ENCODE measurements at regions not wholly inside any gene's neighbourhood (a gene's known extent, or its start where the extent isn't known, plus 50 kb on each side); places are given as distances from the start of the nearest gene placed in this dataset.

GRCh38 chr21:41668051-41668541, 98.8 kb downstream of the RIPK4 start:
- Histone ChIP-seq H3K79me2 (ENCODE audit: low read length) (no peaks in the 10 kb centered on the region), H2AFZ (ENCODE audit: low read depth, low read length) (no peak overlapping the region), H3K9me3 (ENCODE audit: insufficient read depth, low read length) (no peaks in the 10 kb centered on the region), H3K27ac (ENCODE audit: low read length) (no peak overlapping the region), H3K36me3 (replicated peaks; ENCODE audit: low read depth, low read length) (no peaks in the 10 kb centered on the region), H3K27me3 (ENCODE audit: low read depth, low read length) (no peaks in the 10 kb centered on the region; the same call in 1 of the 2 replicates), H4K20me1 (ENCODE audit: insufficient read depth, low read length) (no peaks in the 10 kb centered on the region), H3K4me2 (ENCODE audit: low read length) (no peak overlapping the region), H3K4me1 (ENCODE audit: low read length) (no peaks in the 10 kb centered on the region), H3K9ac (ENCODE audit: low read length) (no peak overlapping the region), H3K4me3 (ENCODE audit: low read length) (no peak overlapping the region)
- no peak for TF ChIP-seq CTCF (IDR thresholded peaks at IDR 0.05; ENCODE audit: low read depth, low read length)
- no peak for TF ChIP-seq EZH2phosphoT487 (IDR thresholded peaks at IDR 0.05; ENCODE audit: low read depth)

- Histone ChIP-seq H4K20me1 (ENCODE audit: insufficient read depth, low read length) (no peaks in the 10 kb centered on the region), H3K4me2 (ENCODE audit: low read length) (no peak overlapping the region), H3K79me2 (ENCODE audit: low read length) (no peaks in the 10 kb centered on the region), H3K27me3 (ENCODE audit: low read depth, low read length) (peaks cover 3% of the 10 kb centered on the region; the same call in 1 of the 2 replicates), H3K9me3 (ENCODE audit: insufficient read depth, low read length) (no peaks in the 10 kb centered on the region), H2AFZ (ENCODE audit: low read depth, low read length) (no peak overlapping the region), H3K27ac (ENCODE audit: low read length) (no peak overlapping the region), H3K4me3 (ENCODE audit: low read length) (no peak overlapping the region), H3K36me3 (replicated peaks; ENCODE audit: low read depth, low read length) (no peaks in the 10 kb centered on the region), H3K9ac (ENCODE audit: low read length) (no peak overlapping the region), H3K4me1 (ENCODE audit: low read length) (no peaks in the 10 kb centered on the region)
- TF ChIP-seq CTCF (IDR thresholded peaks at IDR 0.05; ENCODE audit: low read depth, low read length) (no peak), EZH2phosphoT487 (IDR thresholded peaks at IDR 0.05; ENCODE audit: low read depth) (no peak)
Observed at GRCh38 chr21:41667136-41667535, 99.7 kb downstream of the RIPK4 start.

- Histone ChIP-seq H3K4me2 (ENCODE audit: low read length) (no peak overlapping the region), H3K27ac (ENCODE audit: low read length) (no peak overlapping the region), H3K4me1 (ENCODE audit: low read length) (no peaks in the 10 kb centered on the region), H3K36me3 (replicated peaks; ENCODE audit: low read depth, low read length) (no peaks in the 10 kb centered on the region), H3K4me3 (ENCODE audit: low read length) (no peak overlapping the region), H4K20me1 (ENCODE audit: insufficient read depth, low read length) (no peaks in the 10 kb centered on the region), H3K79me2 (ENCODE audit: low read length) (no peaks in the 10 kb centered on the region), H3K9me3 (ENCODE audit: insufficient read depth, low read length) (no peaks in the 10 kb centered on the region), H3K9ac (ENCODE audit: low read length) (no peak overlapping the region), H3K27me3 (ENCODE audit: low read depth, low read length) (peaks cover 5% of the 10 kb centered on the region; the same call in 1 of the 2 replicates), H2AFZ (ENCODE audit: low read depth, low read length) (no peak overlapping the region)
- TF ChIP-seq CTCF (IDR thresholded peaks at IDR 0.05; ENCODE audit: low read depth, low read length) (no peak), EZH2phosphoT487 (IDR thresholded peaks at IDR 0.05; ENCODE audit: low read depth) (no peak)
Observed at GRCh38 chr21:41666641-41667081, 100.2 kb downstream of the RIPK4 start.

- no peaks in the 10 kb centered on the region for H3K79me2 ChIP-seq (ENCODE audit: low read length)
- H3K27ac ChIP-seq (ENCODE audit: low read length): no peak overlapping the region
- no peak overlapping the region for H3K4me3 ChIP-seq (ENCODE audit: low read length)
- no peak for TF ChIP-seq EZH2phosphoT487 (IDR thresholded peaks at IDR 0.05; ENCODE audit: low read depth)
- no peak for TF ChIP-seq CTCF (IDR thresholded peaks at IDR 0.05; ENCODE audit: low read depth, low read length)
- no peaks in the 10 kb centered on the region for H3K36me3 ChIP-seq (replicated peaks; ENCODE audit: low read depth, low read length)
- no peak overlapping the region for H3K4me2 ChIP-seq (ENCODE audit: low read length)
- H3K27me3 ChIP-seq (ENCODE audit: low read depth, low read length): peaks cover 5% of the 10 kb centered on the region; the same call in 1 of the 2 replicates
- H3K9ac ChIP-seq (ENCODE audit: low read length): no peak overlapping the region
- no peaks in the 10 kb centered on the region for H3K4me1 ChIP-seq (ENCODE audit: low read length)
- H3K9me3 ChIP-seq (ENCODE audit: insufficient read depth, low read length): no peaks in the 10 kb centered on the region
- no peak overlapping the region for H2AFZ ChIP-seq (ENCODE audit: low read depth, low read length)
- no peaks in the 10 kb centered on the region for H4K20me1 ChIP-seq (ENCODE audit: insufficient read depth, low read length)
Observed at GRCh38 chr21:41665766-41666595, 100.9 kb downstream of the RIPK4 start.
